H9 (cell line): ENCODE measurements at regions not wholly inside any gene's neighbourhood (a gene's known extent, or its start where the extent isn't known, plus 50 kb on each side); places are given as distances from the start of the nearest gene placed in this dataset.

ENCODE experiments used
- DNase-seq: peaks from one replicate; pipeline ENCODE4 v3.0.0-alpha.2; 2017
- H2AFZ ChIP-seq: one replicate; pipeline ENCODE4 v1.6.1; 2013; ENCODE audit warnings: mild to moderate bottlenecking, low read length, control low read depth, moderate library complexity
- H2AK5ac ChIP-seq: 2 replicates; pipeline ENCODE4 v1.6.1; 2013; ENCODE audit warnings: low read length, control low read depth, mixed read lengths; ENCODE audit not compliant: insufficient read length
- H2BK120ac ChIP-seq: one replicate; pipeline ENCODE4 v1.6.1; 2013; ENCODE audit warnings: low read depth, mild to moderate bottlenecking, low read length, control low read depth, inconsistent platforms; ENCODE audit not compliant: poor library complexity, severe bottlenecking
- H2BK12ac ChIP-seq: 2 replicates; pipeline ENCODE4 v1.6.1; 2013; ENCODE audit warnings: low read length, control low read depth, mixed read lengths, low read depth; ENCODE audit not compliant: insufficient read length
- H2BK15ac ChIP-seq: 2 replicates; pipeline ENCODE4 v1.6.1; 2013; ENCODE audit warnings: low read depth, low read length, control low read depth
- H2BK20ac ChIP-seq: one replicate; pipeline ENCODE4 v1.6.1; 2013; ENCODE audit warnings: low read depth, mild to moderate bottlenecking, low read length, control low read depth, inconsistent platforms; ENCODE audit not compliant: poor library complexity, severe bottlenecking
- H2BK5ac ChIP-seq: 2 replicates; pipeline ENCODE4 v1.6.1; 2013; ENCODE audit warnings: low read length, control low read depth, mixed read lengths; ENCODE audit not compliant: insufficient read length
- H3K14ac ChIP-seq: 2 replicates; pipeline ENCODE4 v1.6.1; 2013; ENCODE audit warnings: low read length, control low read depth; ENCODE audit not compliant: insufficient read depth
- H3K18ac ChIP-seq: 2 replicates; pipeline ENCODE4 v1.6.1; 2013; ENCODE audit warnings: low read depth, mild to moderate bottlenecking, mixed read lengths, low read length, control low read depth; ENCODE audit not compliant: insufficient read length
- H3K23ac ChIP-seq: 2 replicates; pipeline ENCODE4 v1.6.1; 2013; ENCODE audit warnings: low read length, control low read depth, mixed read lengths, low read depth; ENCODE audit not compliant: insufficient read length
- H3K23me2 ChIP-seq: 2 replicates; pipeline ENCODE4 v1.6.1; 2013; ENCODE audit warnings: low read depth, mild to moderate bottlenecking, mixed read lengths, low read length, control low read depth; ENCODE audit not compliant: insufficient read length, poor library complexity, severe bottlenecking
- H3K27ac ChIP-seq: 2 replicates; pipeline ENCODE4 v1.5.1; 2013; ENCODE audit warnings: low read length, control low read depth, mixed read lengths, low read depth; ENCODE audit not compliant: insufficient read length
- H3K27me3 ChIP-seq: 2 replicates; pipeline ENCODE4 v1.6.1; 2013; ENCODE audit warnings: low read length, control low read depth, inconsistent platforms; ENCODE audit not compliant: insufficient read depth
- H3K4ac ChIP-seq: 2 replicates; pipeline ENCODE4 v1.6.1; 2013; ENCODE audit warnings: low read depth, mild to moderate bottlenecking, control low read depth, inconsistent platforms, low read length, moderate library complexity
- H3K4me1 ChIP-seq: 2 replicates; pipeline ENCODE4 v1.6.1; 2013; ENCODE audit warnings: low read length, control low read depth, inconsistent platforms; ENCODE audit not compliant: insufficient read depth
- H3K4me2 ChIP-seq: 2 replicates; pipeline ENCODE4 v1.6.1; 2013; ENCODE audit warnings: low read length, control low read depth, mixed read lengths; ENCODE audit not compliant: insufficient read length, insufficient read depth
- H3K56ac ChIP-seq: 2 replicates; pipeline ENCODE4 v1.6.1; 2013; ENCODE audit warnings: low read depth, mild to moderate bottlenecking, mixed read lengths, low read length, control low read depth; ENCODE audit not compliant: insufficient read length
- H3K79me1 ChIP-seq: 2 replicates; pipeline ENCODE4 v1.6.1; 2013; ENCODE audit warnings: low read depth, mild to moderate bottlenecking, moderate library complexity, low read length, control low read depth, inconsistent platforms; ENCODE audit not compliant: insufficient read depth, poor library complexity, severe bottlenecking
- H3K79me2 ChIP-seq: 2 replicates; pipeline ENCODE4 v1.6.1; 2013; ENCODE audit warnings: low read length, control low read depth, inconsistent platforms; ENCODE audit not compliant: insufficient read depth
- H3K9ac ChIP-seq: 2 replicates; pipeline ENCODE4 v1.6.1; 2013; ENCODE audit warnings: low read length, control low read depth, mixed read lengths; ENCODE audit not compliant: insufficient read length; ENCODE audit errors: extremely low read depth
- H3K9me3 ChIP-seq: one replicate; pipeline ENCODE4 v1.6.1; 2013; ENCODE audit warnings: low read depth, low read length, inconsistent platforms; ENCODE audit not compliant: control insufficient read depth
- H3T11ph ChIP-seq: one replicate; pipeline ENCODE4 v1.6.1; 2013; ENCODE audit warnings: mild to moderate bottlenecking, low read length, control low read depth, inconsistent platforms
- H4K20me1 ChIP-seq: one replicate; pipeline ENCODE4 v1.6.1; 2013; ENCODE audit not compliant: control insufficient read depth, insufficient read length, insufficient read depth
- H4K5ac ChIP-seq: 2 replicates; pipeline ENCODE4 v1.6.1; 2013; ENCODE audit warnings: low read depth, mild to moderate bottlenecking, mixed read lengths, low read length, control low read depth; ENCODE audit not compliant: insufficient read length
- H4K8ac ChIP-seq: replicated peaks from 2 replicates; pipeline ENCODE4 v1.6.1; 2013; ENCODE audit warnings: low read length, control low read depth, mixed read lengths, low read depth; ENCODE audit not compliant: insufficient read length
- H4K91ac ChIP-seq: 2 replicates; pipeline ENCODE4 v1.6.1; 2013; ENCODE audit warnings: low read depth, mild to moderate bottlenecking, moderate library complexity, mixed read lengths, low read length, control low read depth; ENCODE audit not compliant: insufficient read length
- H3K27ac Mint-ChIP-seq, 3 experiments: 2 replicates in 2 of 3; 3 replicates in 1 of 3; pipeline ENCODE4 v1.8.0; 2020 to 2021; ENCODE audit warnings: mixed read lengths in 3 of 3, mild to moderate bottlenecking in 1 of 3, moderate library complexity in 1 of 3
- H3K27me3 Mint-ChIP-seq: 2 replicates; pipeline ENCODE4 v1.8.0; 2021; ENCODE audit warnings: low read depth, mild to moderate bottlenecking, moderate library complexity, mixed read lengths
- H3K36me3 Mint-ChIP-seq, 3 experiments: 2 replicates in 2 of 3; 3 replicates in 1 of 3; pipeline ENCODE4 v1.8.0; 2020 to 2021; ENCODE audit warnings: low read depth in 3 of 3, mixed read lengths in 3 of 3; ENCODE audit not compliant: insufficient read depth in 1 of 3
- H3K4me1 Mint-ChIP-seq, 2 experiments: 2 replicates each; pipeline ENCODE4 v1.8.0; 2020; ENCODE audit warnings: mixed read lengths in 2 of 2
- H3K4me3 Mint-ChIP-seq, 2 experiments: 2 replicates in 1 of 2; 3 replicates in 1 of 2; pipeline ENCODE4 v1.8.0; 2020 to 2021; ENCODE audit warnings: mild to moderate bottlenecking in 2 of 2, mixed read lengths in 2 of 2, moderate library complexity in 1 of 2
- H3K9me3 Mint-ChIP-seq, 2 experiments: 2 replicates in 1 of 2; 3 replicates in 1 of 2; pipeline ENCODE4 v1.8.0; 2020; ENCODE audit warnings: mild to moderate bottlenecking in 2 of 2, mixed read lengths in 2 of 2, moderate library complexity in 1 of 2
- WGBS: extraction: QIAGEN DNeasy Blood & Tissue Kit; methylation state at CpG from one replicate; pipeline ENCODE4 v1.1.7; 2013; ENCODE audit warnings: missing lambda C conversion rate, low lambda C conversion rate, mixed read lengths; ENCODE audit not compliant: insufficient read length; ENCODE audit errors: extremely low coverage; 5-methylcytosine and 5-hydroxymethylcytosine counted together
- TF ChIP-seq, protein P1 (sequence below): fragments of 200-600 bp; sonication (generic); conservative IDR thresholded peaks from 3 replicates; pipeline ENCODE4 v1.8.0; 2021; ENCODE audit warnings: antibody characterized with exemption, mild to moderate bottlenecking

DNA sequence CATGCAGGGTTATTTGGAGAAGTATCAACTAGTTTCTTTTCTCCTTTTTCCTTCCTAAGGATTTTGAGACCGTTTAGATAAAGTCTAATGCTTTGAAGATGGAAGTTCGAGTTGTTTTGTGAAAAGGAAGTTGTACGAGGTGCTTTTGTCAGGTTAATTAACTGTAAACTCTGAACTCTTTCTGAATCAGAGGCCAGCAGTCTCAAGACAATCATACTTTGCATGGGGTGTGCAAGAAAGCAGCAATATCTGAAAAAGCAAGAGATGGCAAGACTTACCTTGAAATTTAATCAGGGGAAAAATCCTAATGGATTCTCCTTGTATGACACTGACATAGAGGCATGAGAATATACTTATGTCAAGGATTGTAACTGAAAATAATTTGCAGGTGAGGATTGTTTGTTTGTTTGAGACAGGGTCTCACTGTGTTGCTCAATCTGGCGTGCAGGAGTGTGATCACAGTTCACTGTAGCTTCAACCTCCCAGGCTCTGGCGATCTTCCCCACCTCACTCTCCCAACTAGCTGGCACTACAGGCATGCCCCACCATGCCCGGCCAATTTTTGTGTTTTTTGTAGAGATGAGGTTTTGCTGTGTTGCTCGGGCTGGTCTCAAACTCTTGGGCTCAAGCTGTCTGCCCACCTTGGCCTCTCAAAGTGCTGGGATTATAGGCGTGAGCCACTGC is 170.2 kb upstream of the HMGA2 start:
- no peaks in the 10 kb centered on the region for H3K9me3 Mint-ChIP-seq
- Histone ChIP-seq H3K79me2 (no peaks in the 10 kb centered on the region), H3K4me1 (peaks cover 4% of the 10 kb centered on the region; the same call in 1 of the 2 replicates), H2BK20ac (no peak overlapping the region), H3K9me3 (no peaks in the 10 kb centered on the region), H3K23ac (no peak overlapping the region), H4K91ac (no peak overlapping the region), H3K27ac (no peak overlapping the region), H4K20me1 (no peaks in the 10 kb centered on the region), H3K79me1 (no peaks in the 10 kb centered on the region), H4K5ac (no peak overlapping the region), H3K23me2 (no peaks in the 10 kb centered on the region), H4K8ac (no peak overlapping the region), H2BK12ac (no peak overlapping the region), H3K56ac (no peak overlapping the region), H2BK120ac (no peak overlapping the region), H2AK5ac (no peak overlapping the region), H2AFZ (no peak overlapping the region), H3K4ac (no peak overlapping the region), H3K14ac (no peak overlapping the region), H3K9ac (no peak overlapping the region), H3T11ph (no peak overlapping the region), H2BK5ac (no peak overlapping the region), H3K18ac (no peak overlapping the region), H3K4me2 (no peak overlapping the region), H3K27me3 (no peaks in the 10 kb centered on the region), H2BK15ac (no peak overlapping the region)
- TF ChIP-seq, protein P1, sequence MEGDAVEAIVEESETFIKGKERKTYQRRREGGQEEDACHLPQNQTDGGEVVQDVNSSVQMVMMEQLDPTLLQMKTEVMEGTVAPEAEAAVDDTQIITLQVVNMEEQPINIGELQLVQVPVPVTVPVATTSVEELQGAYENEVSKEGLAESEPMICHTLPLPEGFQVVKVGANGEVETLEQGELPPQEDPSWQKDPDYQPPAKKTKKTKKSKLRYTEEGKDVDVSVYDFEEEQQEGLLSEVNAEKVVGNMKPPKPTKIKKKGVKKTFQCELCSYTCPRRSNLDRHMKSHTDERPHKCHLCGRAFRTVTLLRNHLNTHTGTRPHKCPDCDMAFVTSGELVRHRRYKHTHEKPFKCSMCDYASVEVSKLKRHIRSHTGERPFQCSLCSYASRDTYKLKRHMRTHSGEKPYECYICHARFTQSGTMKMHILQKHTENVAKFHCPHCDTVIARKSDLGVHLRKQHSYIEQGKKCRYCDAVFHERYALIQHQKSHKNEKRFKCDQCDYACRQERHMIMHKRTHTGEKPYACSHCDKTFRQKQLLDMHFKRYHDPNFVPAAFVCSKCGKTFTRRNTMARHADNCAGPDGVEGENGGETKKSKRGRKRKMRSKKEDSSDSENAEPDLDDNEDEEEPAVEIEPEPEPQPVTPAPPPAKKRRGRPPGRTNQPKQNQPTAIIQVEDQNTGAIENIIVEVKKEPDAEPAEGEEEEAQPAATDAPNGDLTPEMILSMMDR: no peak
- H3K4me1 Mint-ChIP-seq: peaks cover 16 to 21% of the 10 kb centered on the region in 2 experiments
- H3K36me3 Mint-ChIP-seq: no peaks in the 10 kb centered on the region; a peak in 1 of 7 replicates
- no peak for DNase-seq
- peak overlapping the region in 1 of 3 experiments; percentile 2; a peak in 1 of 7 replicates for H3K27ac Mint-ChIP-seq
- no peaks in the 10 kb centered on the region; the same call in 1 of the 2 replicates for H3K27me3 Mint-ChIP-seq
- 100% methylated on average over 1 of the region's 8 CpGs for WGBS
- no peak overlapping the region for H3K4me3 Mint-ChIP-seq
